Common myeloid progenitor, CD34-positive (primary cell): ENCODE measurements at regions not wholly inside any gene's neighbourhood (a gene's known extent, or its start where the extent isn't known, plus 50 kb on each side); places are given as distances from the start of the nearest gene placed in this dataset.
A peak's percentile ranks its signal among the peaks of the same experiment; 100 is the strongest.

ENCODE experiments used
- CTCF ChIA-PET: fragments of 350-600 bp; sonication (Branson Sonifier 250); formaldehyde crosslinking; loops from one replicate; lab custom pipeline; 2021; ENCODE audit warnings: antibody characterized with exemption; lab: Charles Lee
- POLR2A ChIA-PET: fragments of 350-600 bp; sonication (Branson Sonifier 250); formaldehyde crosslinking; loops from one replicate; lab custom pipeline; 2021; ENCODE audit warnings: antibody characterized with exemption; lab: Charles Lee
- DNase-seq, 3 donors: peaks; one replicate each; pipeline versions ENCODE4 v3.0.0 to v3.0.0-alpha.2; 2013
- H3K27ac ChIP-seq, 2 experiments: 1 replicate in 1 of 2; 2 replicates in 1 of 2; pipeline ENCODE4 v1.7.0; 2013; ENCODE audit warnings: inconsistent platforms in 2 of 2, low read length in 2 of 2, mild to moderate bottlenecking in 2 of 2, low read depth in 1 of 2, moderate library complexity in 1 of 2; ENCODE audit not compliant: severe bottlenecking in 2 of 2, insufficient read depth in 1 of 2, poor library complexity in 1 of 2
- H3K27me3 ChIP-seq, 5 experiments: replicated peaks in 2 of 5; 1 replicate in 3 of 5; 2 replicates in 2 of 5; pipeline versions ENCODE4 v1.6.1 to v1.7.0; 2013; ENCODE audit warnings: low read length in 4 of 5, mild to moderate bottlenecking in 2 of 5, moderate library complexity in 2 of 5, inconsistent platforms in 1 of 5; ENCODE audit not compliant: insufficient read depth in 5 of 5, control insufficient read depth in 4 of 5
- H3K36me3 ChIP-seq, 4 experiments: 1 replicate in 2 of 4; 2 replicates in 2 of 4; pipeline versions ENCODE4 v1.6.1 to v1.7.0; 2013; ENCODE audit warnings: low read length in 3 of 4, control low read depth in 1 of 4, mild to moderate bottlenecking in 1 of 4; ENCODE audit not compliant: control insufficient read depth in 4 of 4, insufficient read depth in 4 of 4
- H3K4me1 ChIP-seq, 4 experiments: 1 replicate in 3 of 4; 2 replicates in 1 of 4; pipeline versions ENCODE4 v1.6.1 to v1.7.1; 2013; ENCODE audit warnings: low read length in 3 of 4, mild to moderate bottlenecking in 3 of 4, control low read depth in 1 of 4, inconsistent platforms in 1 of 4, moderate library complexity in 1 of 4; ENCODE audit not compliant: control insufficient read depth in 4 of 4, insufficient read depth in 4 of 4; ENCODE audit errors: control extremely low read depth in 1 of 4
- H3K4me3 ChIP-seq, 7 experiments: 1 replicate in 4 of 7; 2 replicates in 3 of 7; pipeline versions ENCODE4 v1.5.1 to v1.7.0; 2013; ENCODE audit warnings: mild to moderate bottlenecking in 7 of 7, low read length in 6 of 7, moderate library complexity in 6 of 7, inconsistent platforms in 2 of 7, low read depth in 2 of 7, control low read depth in 1 of 7; ENCODE audit not compliant: insufficient read depth in 4 of 7, control insufficient read depth in 1 of 7; ENCODE audit errors: extremely low read depth in 1 of 7
- H3K9me3 ChIP-seq, 5 experiments: 1 replicate in 4 of 5; 2 replicates in 1 of 5; pipeline versions ENCODE4 v1.6.1 to v1.7.1; 2013; ENCODE audit warnings: low read length in 4 of 5, mild to moderate bottlenecking in 2 of 5, inconsistent platforms in 1 of 5, low read depth in 1 of 5, moderate library complexity in 1 of 5; ENCODE audit not compliant: control insufficient read depth in 4 of 5, insufficient read depth in 2 of 5; ENCODE audit errors: control extremely low read depth in 1 of 5
- WGBS: methylation state at CpG from one replicate; pipeline ENCODE4 v1.1.5; 2013; ENCODE audit not compliant: insufficient coverage; 5-methylcytosine and 5-hydroxymethylcytosine counted together

- Histone ChIP-seq H3K27me3 (no peaks in the 10 kb centered on the region), H3K27ac (no peak overlapping the region), H3K4me3 (no peak overlapping the region), H3K9me3 (no peaks in the 10 kb centered on the region), H3K36me3 (no peaks in the 10 kb centered on the region), H3K4me1 (peaks cover 0 to 26% (median 0%) of the 10 kb centered on the region in 4 experiments)
- ChIA-PET POLR2A (no interaction called here), CTCF (no interaction called here)
- WGBS, result no CpG with 5 or more reads among the region's 2 CpGs
- DNase-seq, result no peak
Measured at GRCh38 chrY:7728935-7729317, 817.4 kb upstream of the AMELY start.

- ChIA-PET CTCF (no interaction called here), POLR2A (no interaction called here)
- Histone ChIP-seq H3K4me3 (no peak overlapping the region), H3K4me1 (peaks cover 0 to 31% (median 0%) of the 10 kb centered on the region in 4 experiments), H3K27me3 (no peaks in the 10 kb centered on the region), H3K36me3 (no peaks in the 10 kb centered on the region), H3K27ac (no peak overlapping the region), H3K9me3 (no peaks in the 10 kb centered on the region)
- no CpG with 5 or more reads among the region's 4 CpGs for WGBS
- DNase-seq, result no peak
Measured at GRCh38 chrY:7725791-7726460, 814.4 kb upstream of the AMELY start.

GRCh38 chrY:7723991-7724632 lies 812.6 kb upstream of the AMELY start:
- DNase-seq, result peak in 1 of 3 donors; percentile 23
- H3K9me3 ChIP-seq, result no peaks in the 10 kb centered on the region
- POLR2A ChIA-PET, result no interaction called here
- no peak overlapping the region for H3K4me3 ChIP-seq
- H3K27ac ChIP-seq, result no peak overlapping the region
- no peaks in the 10 kb centered on the region for H3K27me3 ChIP-seq
- WGBS, result no CpG with 5 or more reads among the region's 1 CpG
- H3K4me1 ChIP-seq, result peaks cover 0 to 17% (median 0%) of the 10 kb centered on the region in 4 experiments
- CTCF ChIA-PET, result no interaction called here
- H3K36me3 ChIP-seq, result no peaks in the 10 kb centered on the region

GRCh38 chrY:7723127-7723526 lies 811.6 kb upstream of the AMELY start:
- ChIA-PET CTCF (no interaction called here), POLR2A (no interaction called here)
- no CpG with 5 or more reads among the region's 2 CpGs for WGBS
- Histone ChIP-seq H3K4me3 (no peak overlapping the region), H3K9me3 (no peaks in the 10 kb centered on the region), H3K4me1 (peaks cover 0 to 17% (median 0%) of the 10 kb centered on the region in 4 experiments), H3K36me3 (no peaks in the 10 kb centered on the region), H3K27ac (no peak overlapping the region), H3K27me3 (no peaks in the 10 kb centered on the region)
- DNase-seq, result no peak

- no peak for DNase-seq
- POLR2A ChIA-PET, result no interaction called here
- CTCF ChIA-PET, result no interaction called here
Measured at GRCh38 chrY:7722566-7722965, 811.0 kb upstream of the AMELY start.

GRCh38 chrY:7720974-7721373 lies 809.4 kb upstream of the AMELY start:
- H3K9me3 ChIP-seq, result no peaks in the 10 kb centered on the region
- POLR2A ChIA-PET, result no interaction called here
- CTCF ChIA-PET, result no interaction called here
- H3K4me3 ChIP-seq, result no peak overlapping the region
- no peaks in the 10 kb centered on the region for H3K27me3 ChIP-seq
- no CpG with 5 or more reads among the region's 1 CpG for WGBS
- no peak overlapping the region for H3K27ac ChIP-seq
- no peak for DNase-seq
- peaks cover 0 to 17% (median 0%) of the 10 kb centered on the region in 4 experiments for H3K4me1 ChIP-seq
- no peaks in the 10 kb centered on the region for H3K36me3 ChIP-seq

More at GRCh38 chrY:7722566-7722965, 811.0 kb upstream of the AMELY start:
- Histone ChIP-seq H3K27ac (no peak overlapping the region), H3K9me3 (no peaks in the 10 kb centered on the region), H3K36me3 (no peaks in the 10 kb centered on the region), H3K27me3 (no peaks in the 10 kb centered on the region), H3K4me1 (peaks cover 0 to 17% (median 0%) of the 10 kb centered on the region in 4 experiments), H3K4me3 (no peak overlapping the region)

- Histone ChIP-seq H3K36me3 (no peaks in the 10 kb centered on the region), H3K9me3 (no peaks in the 10 kb centered on the region), H3K27me3 (no peaks in the 10 kb centered on the region), H3K4me3 (no peak overlapping the region), H3K27ac (no peak overlapping the region), H3K4me1 (peaks cover 0 to 8% (median 0%) of the 10 kb centered on the region in 4 experiments)
- no CpG with 5 or more reads among the region's 2 CpGs for WGBS
- CTCF ChIA-PET, result no interaction called here
- no peak for DNase-seq
- POLR2A ChIA-PET, result no interaction called here
Measured at GRCh38 chrY:7719271-7719670, 807.7 kb upstream of the AMELY start.
